ENCODE measurements at regions not wholly inside any gene's neighbourhood (a gene's known extent, or its start where the extent isn't known, plus 50 kb on each side); places are given as distances from the start of the nearest gene placed in this dataset.

DNA sequence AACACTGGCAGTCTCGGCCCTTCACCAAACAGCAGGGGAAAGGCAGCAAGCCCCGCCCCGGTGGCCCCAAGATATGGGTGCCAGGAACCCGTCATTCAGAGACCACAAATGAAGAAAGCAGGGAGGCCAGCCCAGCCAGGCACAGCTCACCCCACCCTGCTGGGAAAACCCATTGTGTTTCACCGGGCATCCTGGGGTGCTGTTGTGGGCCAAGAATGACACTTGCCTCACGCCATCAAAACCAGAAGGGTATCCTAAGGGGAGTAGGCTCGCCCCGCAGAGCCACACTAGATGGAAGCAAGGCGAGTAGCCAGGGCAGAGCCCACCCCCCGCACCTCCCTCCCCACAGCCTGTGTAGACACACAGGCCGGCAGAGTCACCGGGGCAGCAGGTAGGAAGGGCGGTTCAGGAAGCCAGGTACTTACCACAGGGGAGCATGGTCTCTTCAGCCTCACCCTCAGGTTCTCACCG lies 72.5 kb upstream of the KCNMA1 start:
- DNase-seq = no peak

DNA sequence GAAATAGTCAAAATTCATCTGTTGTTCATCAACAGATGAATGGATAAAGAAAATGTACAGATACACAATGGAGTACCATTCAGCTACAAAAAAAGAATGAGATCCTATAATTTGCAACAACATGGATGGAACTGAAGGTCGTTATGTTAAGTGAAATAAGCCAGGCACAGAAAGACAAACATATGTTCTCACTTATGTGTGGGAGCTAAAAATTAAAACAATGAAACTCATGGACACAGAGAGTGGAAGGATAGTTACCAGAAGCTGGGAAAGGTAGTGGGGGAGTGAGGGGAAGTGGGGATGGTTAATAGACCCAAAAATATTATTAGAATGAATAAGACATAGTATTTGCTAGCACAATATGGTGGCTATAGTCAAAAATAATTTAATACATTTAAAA lies 70.0 kb upstream of the KCNMA1 start:
- no peak for DNase-seq

DNA sequence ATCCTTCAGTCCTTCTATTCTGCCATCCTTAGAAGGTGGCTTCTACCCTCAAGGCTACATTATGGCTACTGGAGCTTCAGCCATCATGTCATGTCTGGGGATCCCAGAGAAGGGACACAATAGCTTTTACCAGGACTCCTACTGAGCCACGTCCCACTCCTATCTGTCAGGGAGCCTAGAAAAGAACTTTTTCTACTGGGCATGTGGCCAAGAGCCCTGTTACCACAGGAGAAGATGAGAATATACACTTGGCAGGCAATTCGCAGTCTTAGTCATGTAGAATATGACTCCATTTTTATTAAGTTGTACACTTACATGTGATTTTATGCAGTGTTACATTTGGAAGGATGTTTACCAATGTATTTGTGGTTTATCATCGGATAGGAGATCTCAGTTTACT lies 64.6 kb upstream of the KCNMA1 start:
- DNase-seq = peak in 1 of 2 experiments; percentile 50

DNA sequence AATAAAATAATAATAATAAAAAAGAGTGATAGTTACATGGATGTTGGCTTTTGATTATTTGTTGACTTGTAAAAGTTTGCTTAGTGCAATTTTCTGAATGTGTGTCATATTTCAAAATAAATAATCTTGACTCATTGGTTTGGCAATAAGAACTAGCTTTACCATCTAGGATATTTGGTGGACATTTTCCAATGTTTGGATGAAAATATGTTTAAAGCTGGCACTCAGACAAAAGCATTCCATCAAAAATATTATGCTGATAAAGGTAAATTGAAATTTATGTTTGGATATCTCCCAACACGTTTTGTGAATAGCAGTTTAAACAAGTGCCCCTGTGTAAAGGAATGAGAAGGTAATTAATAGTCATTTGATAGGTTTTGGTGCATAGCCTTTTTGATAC lies 62.5 kb upstream of the KCNMA1 start:
- no peak for DNase-seq

DNA sequence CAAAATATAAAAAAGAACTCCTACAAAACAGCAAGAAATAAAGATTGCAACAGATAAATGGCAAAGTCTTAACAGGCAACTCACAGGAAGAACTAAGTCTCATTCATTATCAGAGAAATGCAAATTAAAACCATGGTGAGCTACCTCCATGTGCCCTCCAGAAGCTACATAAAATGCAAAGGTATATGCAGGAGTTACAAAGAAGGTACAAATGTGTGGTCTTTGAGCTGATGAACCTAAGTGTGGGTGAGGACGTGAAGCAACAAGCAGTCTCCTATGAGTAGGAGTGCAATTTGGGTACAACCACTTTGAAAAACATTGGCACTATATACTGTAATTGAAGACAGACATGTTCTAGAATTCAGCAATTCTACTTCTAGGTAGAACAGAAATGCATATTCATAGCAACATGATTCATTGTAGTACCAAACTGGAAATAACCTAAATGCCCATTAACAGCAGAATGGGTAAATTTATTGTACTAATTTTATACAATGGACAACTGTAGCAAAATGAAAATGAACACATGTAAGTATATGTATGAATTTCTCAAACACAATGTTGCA lies 61.6 kb upstream of the KCNMA1 start:
- no peak for DNase-seq

DNA sequence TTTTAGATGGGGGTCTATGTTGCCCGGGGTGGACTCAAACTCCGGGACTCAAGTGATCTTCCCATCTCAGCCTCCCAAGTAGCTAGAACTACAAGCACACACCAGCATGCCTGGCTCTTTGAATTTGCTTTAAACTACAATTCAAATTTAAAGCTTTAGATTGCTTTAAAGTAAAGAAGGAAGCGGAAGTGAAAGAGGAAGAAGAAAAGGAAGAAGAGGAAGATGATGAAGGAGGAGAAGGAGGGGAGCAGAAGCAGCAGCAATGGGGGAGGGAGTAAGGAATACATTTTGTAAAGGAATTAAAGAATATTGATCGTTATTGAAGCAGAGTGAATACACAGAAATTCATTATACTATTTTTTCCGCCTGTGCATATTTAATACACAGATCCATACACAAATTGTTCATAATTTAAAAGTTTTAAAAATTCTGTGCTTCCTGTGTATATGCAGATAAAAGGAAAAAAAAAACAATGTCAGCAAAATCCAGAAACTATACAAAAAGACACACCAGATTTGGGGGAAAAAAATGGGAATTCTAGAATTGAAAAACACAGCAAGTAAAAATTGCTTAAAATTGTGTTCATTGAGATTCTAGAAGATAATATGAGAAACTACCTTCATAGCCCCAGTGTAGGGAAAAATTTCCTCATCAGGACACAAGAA lies 60.8 kb upstream of the KCNMA1 start:
- DNase-seq = no peak

DNA sequence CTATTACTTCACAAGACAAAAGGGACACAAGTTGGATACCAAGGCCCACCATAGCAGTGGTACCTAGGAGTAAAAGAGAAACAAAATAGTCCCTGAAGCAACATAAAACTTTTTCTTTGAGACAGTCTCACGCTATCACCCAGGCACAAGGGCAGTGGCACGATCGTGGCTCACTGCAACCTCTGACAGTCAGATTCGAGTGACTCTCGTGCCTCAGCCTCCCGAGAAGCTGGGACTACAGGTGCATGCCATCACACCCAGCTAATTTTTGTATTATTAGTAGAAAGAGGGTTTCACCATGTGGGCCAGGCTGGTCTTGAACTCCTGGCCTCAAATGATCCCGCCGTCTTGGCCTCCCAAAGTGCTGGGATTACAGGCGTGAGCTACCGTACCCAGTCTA lies 59.0 kb upstream of the KCNMA1 start:
- no peak for DNase-seq

DNA sequence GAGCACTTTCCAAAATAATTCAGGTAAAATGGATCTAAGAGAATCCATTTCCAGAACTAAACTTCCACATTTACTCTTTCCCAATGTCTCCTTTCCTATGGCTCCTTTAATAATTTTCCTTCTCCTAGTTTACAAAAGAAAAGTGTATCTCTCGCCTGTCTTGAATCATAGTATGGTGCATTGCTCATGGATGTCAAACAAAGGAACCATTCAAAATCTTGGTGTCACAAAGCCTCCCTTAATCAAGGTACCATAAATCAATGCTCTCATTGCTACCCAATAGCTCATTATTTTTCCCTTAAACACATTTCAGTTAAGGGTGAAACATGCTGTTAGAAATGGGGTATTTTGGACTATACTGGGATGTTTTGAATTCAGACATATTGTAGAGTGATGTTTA lies 57.6 kb upstream of the KCNMA1 start:
- no peak for DNase-seq

DNA sequence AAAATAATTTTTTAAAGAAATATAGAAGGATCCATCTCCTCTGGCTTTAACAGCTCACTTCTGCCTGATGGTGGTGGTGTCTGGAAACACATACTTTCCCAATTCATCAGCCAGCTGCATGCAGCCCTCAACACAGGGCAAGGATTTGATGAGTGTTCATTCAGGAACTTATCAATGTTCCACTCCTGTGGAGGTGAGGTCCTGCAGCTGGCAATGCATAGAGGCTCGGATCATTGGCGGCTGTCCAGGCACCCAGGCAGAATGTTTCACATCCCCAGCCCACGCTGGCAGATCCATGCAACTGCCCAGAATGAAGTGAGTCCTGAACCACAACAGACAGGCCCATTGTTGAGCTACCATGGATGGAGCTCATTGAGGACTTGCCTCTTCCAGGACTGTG lies 55.2 kb upstream of the KCNMA1 start:
- no peak for DNase-seq

DNA sequence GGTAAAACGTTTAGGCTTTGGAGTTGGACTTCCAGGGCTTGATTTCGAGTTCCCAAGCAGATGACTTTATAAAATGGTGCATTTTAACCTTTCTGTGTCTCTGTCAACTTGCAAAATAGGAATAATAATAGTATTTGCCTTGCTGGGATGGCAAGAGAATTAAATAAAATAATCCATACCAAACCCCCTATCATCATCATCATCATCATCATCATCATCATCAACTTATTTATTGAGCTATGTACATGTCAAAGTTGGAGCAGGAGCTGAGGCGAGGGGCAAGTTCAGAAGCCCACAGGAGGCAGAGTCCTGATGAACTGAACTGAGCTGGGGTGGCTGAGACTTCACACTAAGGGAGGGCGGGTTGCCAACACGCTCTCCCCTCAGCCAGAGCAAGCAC lies 51.7 kb upstream of the KCNMA1 start:
- no peak for DNase-seq

DNA sequence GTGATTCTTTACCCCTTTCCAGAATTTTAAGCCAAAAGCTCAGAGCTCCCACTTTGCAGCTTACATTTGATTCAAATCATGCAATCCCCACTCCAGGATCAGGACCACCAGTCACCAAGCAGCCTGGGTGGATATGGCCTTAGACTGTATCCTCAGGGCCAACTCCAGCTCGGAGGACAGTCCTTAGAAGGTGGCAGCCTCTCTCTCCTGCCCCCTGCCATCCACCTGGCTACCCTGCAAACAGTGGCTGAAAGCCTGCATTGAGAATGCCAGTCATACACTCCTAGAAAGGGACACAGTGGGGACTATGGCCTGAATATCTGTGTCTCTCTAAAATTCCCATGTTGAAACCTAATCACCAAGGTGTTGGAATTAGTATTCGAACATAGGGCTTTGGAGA lies 50.0 kb upstream of the KCNMA1 start:
- no peak for DNase-seq

Data from NCI-H446 (cell line).